Left colon (tissue), 2 donors: ENCODE measurements at regions not wholly inside any gene's neighbourhood (a gene's known extent, or its start where the extent isn't known, plus 50 kb on each side); places are given as distances from the start of the nearest gene placed in this dataset.
"Not testable (repeated sequence)": the region's sequence is repeated elsewhere in the genome, so short reads cannot be mapped to it uniquely, and the experiment has no call there.

Experiments used
- ATAC-seq: fragments of 200-7000 bp; cut with Tn5 transposase; one replicate; pipeline ENCODE4 v1.9.1; 2020; ENCODE audit warnings: mild to moderate bottlenecking, moderate library complexity
- DNase-seq, 2 donors: peaks; one replicate each; pipeline ENCODE4 v3.0.0-alpha.2; 2020
- intact Hi-C, 2 donors: fragments of 100-400 bp; cut with DNase I in 1 of 2; cut with micrococcal nuclease in 1 of 2; formaldehyde crosslinking; loops; one replicate each; pipeline versions ENCODE4 v1.11.2 to v1.14.0; 2022; cut with DNase I, micrococcal nuclease
- donor health status: DM: no; HTN: no; CAD: no.
- donor health status: DM: yes; HTN: yes; CAD: no.

DNA sequence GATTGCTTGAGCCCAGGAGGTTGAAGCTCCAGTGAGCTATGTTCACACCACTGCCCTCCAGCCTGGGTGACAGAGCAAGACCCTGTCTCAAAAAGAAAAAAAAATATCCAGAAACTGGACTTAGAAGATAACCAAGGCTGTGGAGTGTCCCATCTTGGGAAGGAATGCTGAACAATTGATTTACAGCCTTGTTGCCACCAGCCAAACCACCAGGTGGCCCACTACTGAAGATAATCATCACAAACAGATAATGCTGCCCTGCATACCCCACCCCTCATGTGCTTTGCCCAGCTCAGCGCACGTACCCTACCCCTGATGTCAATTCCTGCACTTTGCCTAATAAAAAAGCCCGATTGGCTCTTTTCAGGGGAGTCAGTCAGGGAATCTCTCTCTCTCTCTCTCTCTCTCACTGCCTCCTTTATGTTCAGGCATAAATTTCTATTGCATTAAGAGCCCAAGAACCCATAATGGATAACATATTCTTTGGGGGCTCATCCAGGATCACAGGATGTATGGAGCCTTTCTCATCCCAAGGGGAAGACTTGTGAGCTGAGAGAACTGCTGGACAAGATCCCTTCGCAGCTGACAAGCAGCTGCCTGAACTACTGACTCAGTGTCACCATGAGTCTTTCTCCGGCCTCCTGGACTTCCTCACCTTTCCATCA lies 166.4 kb downstream of the CD24 start:
- DNase-seq (no peak), ATAC-seq (no peak)
- intact Hi-C loops: no loop called here

DNA sequence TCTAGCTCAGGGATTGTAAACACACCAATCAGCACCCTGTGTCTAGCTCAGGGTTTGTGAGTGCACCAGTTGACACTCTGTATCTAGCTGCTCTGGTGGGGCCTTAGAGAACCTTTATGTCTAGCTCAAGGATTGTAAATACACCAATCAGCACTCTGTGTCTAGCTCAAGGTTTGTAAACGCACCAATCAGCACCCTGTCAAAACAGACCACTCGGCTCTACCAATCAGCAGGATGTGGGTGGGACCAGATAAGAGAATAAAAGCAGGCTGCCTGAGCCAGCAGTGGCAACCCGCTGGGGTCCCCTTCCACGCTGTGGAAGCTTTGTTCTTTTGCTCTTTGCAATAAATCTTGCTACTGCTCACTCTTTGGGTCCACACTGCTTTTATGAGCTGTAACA lies 168.3 kb downstream of the CD24 start:
- DNase-seq, intact Hi-C loops, ATAC-seq: not testable (repeated sequence)

- no peak for ATAC-seq
- intact Hi-C loops: no loop called here
- DNase-seq: no peak
These were observed 168.8 kb downstream of the CD24 start for GRCh38 chr6:106805771-106806170.

DNA sequence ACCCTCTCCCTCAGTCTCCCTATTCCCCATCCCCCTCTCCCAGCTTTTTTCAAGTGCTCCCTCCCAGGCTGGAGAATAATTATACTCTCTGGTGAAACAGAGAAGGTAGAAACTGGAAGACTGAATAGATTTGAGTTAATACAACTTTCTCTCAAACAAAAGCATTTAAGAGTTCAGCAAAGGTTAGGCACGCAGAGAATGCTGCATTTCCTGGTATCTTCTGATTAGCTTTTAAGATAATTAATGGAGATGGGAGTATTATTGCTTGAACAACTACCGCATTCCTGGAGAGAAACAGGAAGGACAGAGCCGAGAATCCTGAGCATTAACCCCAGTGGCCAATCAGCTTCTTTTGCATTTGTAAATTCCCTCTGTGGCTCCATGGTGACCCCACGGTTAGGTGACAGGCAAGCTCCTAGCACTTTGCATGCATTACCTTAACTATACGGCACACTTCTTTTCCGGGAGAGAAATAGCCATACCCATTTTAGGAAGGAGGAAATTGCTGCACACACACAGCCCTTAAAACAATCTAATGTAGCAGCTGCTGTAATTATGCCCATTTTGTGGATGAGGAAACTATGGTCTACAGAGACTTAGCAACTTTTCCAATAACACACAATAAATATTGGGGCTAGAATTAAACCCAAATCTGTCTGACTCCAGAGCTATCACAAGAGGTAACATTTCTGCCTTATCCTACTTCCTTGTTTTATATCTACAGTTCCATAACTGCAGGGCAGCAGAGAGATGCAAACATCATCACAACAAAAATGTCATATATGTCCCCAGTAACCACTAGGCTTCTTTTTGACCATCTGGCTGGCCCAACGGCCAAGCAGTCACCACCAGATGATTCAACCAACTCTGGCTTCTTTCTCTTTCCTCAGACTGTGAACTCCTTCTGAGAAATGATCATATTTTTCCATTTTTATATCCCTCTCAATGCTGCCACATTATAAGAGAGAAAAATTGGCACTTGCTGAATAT lies 169.9 kb downstream of the CD24 start:
- no peak for ATAC-seq
- intact Hi-C loops: no loop called here
- DNase-seq: no peak

- intact Hi-C loops: no loop called here
- peak; percentile 61 for ATAC-seq
- DNase-seq: no peak
These were observed 171.3 kb downstream of the CD24 start for GRCh38 chr6:106803188-106803587.

- intact Hi-C loops: no loop called here
- DNase-seq: no peak
- ATAC-seq: no peak
These were observed 172.4 kb downstream of the CD24 start for GRCh38 chr6:106802139-106802538.

DNA sequence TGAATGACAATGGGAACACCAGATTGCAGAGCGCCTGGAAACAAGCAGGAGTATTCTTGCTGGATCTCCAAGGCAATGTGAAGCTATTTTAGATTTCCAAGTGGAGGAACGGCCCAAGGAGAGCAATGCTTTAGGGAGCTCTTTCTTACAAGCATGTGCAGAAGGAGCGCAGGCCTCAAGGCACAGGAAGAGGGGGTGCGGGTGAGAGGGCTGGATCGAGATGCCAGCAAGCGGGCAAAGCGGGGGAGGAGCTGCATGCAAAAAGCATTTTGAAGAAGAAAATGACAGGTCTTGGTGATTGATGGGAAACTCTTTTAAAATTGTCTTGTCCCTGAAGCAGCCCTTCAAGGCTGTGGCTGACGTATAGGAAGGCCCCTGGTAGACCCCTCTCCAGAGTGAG lies 171.9 kb downstream of the QRSL1 start:
- intact Hi-C loops: no loop called here
- ATAC-seq: no peak
- no peak for DNase-seq

GRCh38 chr6:106800379-106800778 lies 171.0 kb downstream of the QRSL1 start:
- no peak for DNase-seq
- no peak for ATAC-seq
- intact Hi-C loops: no loop called here

DNA sequence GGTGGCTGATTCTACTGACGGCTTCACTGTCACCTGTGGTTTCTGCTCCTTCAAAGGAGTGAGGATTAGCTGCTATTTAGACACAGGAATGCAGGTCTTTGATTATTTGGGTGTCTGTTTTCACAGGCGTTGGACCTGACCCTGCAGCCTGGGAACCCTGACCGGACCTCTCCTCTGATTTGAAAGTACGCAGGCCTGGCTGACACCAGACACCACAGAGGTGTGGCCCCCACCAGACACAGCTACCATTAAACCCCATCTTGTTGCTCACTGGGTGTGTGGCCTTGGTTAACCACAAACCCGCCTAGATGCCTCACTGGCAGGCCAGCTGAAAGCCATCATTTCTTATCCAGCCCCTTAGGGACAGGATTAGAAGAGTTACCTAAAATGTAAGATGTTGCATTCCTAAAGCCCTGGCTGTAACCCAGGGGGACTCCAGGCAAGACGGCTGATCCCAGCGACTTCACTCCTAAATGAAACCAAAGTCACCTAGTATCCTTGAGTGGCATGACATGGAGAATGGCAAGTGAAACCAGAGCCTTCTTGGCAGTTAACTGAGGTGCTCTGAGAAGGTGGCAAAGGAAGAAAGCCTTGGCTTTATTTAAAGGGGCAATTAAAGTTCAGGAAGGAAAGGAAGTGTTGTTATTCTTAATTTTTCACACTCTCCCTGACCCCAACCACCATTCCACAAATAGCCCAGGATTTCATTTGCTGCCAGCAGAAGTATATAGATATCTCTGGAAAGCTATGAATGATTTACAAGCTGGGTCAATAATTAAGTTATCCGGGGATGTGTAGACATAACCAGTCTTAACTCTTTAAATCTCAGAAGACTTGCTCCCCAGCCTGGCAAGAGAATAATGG lies 169.9 kb downstream of the QRSL1 start:
- ATAC-seq: peak; percentile 88
- DNase-seq: no peak
- intact Hi-C loops: no loop called here

DNA sequence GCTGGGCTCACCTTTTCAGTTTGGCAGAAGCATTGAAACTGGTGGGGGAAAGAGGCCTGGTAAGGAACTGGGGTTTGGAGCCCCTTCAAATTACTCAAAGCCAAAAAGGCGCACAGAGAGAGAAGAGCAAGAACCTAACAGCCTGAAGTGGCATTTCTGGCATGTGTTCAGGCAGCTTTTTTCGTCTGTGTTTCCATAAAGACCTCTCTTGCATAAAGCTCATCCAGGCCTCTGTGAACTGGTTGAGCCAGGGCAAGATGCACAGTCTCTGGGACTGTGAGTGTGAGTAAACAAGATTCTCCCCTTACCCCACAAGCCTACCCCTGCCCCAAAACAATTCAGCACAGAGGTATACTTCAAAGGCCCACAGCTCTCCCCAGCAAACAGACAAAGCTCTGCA lies 167.8 kb downstream of the QRSL1 start:
- no peak for ATAC-seq
- no peak for DNase-seq
- intact Hi-C loops: no loop called here

DNA sequence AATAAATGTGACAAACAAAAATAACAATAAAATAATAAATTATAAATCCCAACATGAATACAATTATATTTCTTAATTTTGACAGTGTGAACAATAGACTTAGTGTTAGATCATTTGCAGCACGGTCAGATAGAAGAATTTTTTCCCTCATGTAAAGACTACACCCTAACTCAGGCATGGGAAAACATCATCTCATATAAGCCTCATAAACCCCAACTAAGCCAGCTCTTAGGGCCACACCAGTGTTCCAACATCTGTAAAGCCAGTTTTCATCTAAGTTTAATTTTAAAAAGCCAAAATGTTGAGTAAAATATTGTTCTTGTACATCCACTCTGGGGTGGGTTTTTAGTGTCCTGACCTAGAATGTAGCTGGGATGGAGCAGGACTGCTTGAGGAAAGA lies 167.4 kb downstream of the QRSL1 start:
- DNase-seq (no peak), ATAC-seq (no peak)
- intact Hi-C loops: no loop called here

DNA sequence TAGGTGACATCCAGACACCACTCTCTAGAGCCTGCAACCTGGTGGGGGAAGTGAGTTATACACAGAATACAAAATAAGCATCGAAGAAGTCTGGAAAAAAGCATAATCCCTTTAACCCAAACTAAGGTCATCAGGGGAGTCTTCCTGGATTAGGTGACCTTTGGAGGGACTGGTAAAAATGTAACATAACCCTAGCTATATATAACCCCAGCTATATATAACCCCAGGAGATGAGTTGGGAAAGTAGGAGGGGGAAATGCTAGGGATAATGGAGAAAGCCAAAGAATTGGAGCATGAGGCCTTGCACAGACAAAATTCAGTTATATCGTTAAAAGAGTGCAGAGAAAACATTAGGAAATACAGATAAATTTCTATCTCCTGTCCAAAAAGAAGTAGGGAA lies 164.8 kb downstream of the QRSL1 start:
- no peak for ATAC-seq
- DNase-seq: no peak

DNA sequence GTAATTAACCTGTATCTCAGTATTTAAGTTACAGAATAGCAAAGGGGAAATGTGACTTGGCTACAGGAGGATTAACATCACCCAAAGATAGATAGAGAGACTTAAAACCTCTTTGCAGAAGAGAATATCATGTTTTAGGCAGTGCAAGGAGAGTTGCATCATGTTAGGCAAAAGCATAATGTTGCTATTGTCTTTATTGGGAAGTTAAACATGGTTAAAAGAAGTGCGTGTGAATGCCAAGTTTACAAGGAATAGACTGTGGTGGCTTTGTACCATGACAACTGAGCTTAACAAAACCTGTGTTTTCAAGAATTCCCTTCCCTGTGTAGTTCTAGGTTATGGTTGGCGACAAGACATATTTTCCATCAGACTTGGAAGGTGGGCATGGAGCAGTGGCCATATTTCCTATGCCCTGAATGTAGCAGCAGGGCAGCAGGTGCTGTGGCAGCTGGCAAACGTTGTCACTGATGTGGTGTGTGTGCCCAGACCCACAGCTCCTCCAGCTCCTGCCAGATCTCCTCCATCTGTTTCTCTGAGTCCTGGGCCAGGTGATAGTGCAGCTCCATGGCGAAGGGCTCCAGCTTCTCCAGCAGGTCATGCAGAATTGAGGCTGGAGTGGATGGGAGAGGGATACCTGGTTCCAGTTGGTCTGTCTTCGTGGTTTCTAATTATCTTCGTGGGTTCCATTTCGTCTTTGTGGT lies 163.3 kb downstream of the QRSL1 start:
- no peak for ATAC-seq
- intact Hi-C loops: no loop called here
- DNase-seq: no peak

More for the DNA sequence above, 164.8 kb downstream of the QRSL1 start:
- intact Hi-C loops: no loop called here

- intact Hi-C loops: no loop called here
- DNase-seq (no peak), ATAC-seq (peak; percentile 44)
These were observed 161.6 kb downstream of the QRSL1 start for GRCh38 chr6:106790935-106791334.

DNA sequence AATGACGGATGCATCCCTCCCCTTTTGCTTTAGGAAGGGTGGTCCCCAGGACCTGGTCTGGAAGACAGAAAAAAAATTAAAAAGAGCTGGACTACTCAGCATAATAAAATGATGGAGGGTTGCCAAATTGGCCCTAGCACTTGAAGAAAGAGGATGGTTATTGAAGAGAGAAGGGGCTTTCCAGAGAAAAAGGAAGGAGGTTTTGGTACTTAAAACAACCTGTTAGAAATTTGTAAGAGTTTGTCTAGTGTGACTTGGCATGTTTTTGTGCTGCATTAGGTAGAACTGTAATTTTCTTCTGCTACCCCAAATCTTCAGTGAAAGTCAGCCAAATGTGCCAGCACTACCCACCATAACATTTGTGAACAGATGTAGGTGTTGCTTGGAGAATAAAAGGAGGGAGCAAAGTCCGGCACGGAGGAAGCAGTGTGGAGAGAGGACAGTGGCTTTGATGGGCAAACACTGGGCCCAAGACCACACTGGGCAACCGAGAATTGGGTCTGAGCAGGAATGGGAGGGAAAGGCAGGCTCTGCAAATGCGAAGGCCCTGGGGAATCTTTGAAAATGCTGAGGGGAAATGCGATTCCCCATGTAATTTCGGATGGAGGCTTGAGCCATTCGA lies 160.9 kb downstream of the QRSL1 start:
- intact Hi-C loops: no loop called here
- ATAC-seq: peak; percentile 65
- DNase-seq: no peak

GRCh38 chr6:106789428-106790148 lies 160.2 kb downstream of the QRSL1 start:
- intact Hi-C loops: no loop called here
- no peak for ATAC-seq

DNA sequence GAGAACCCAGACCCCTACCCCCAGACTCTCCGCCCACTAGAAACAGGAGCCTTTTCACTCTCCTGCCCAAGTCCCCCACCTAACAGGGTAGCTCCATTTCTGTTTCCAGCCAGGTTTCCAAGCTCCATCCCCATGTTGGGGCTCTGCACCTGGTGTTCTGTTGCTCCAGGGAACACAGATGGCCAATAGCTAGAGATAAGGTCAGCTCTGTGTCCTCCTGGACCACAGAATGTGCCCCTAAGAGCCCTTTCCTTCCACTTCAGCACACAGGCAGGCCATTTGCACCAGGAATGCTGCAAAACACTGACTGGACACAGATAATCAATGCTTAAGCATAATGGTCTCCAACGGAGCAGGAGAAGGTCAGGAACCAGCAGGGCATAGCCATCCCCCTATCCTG lies 159.4 kb downstream of the QRSL1 start:
- DNase-seq (no peak), ATAC-seq (no peak)
- intact Hi-C loops: no loop called here

More at GRCh38 chr6:106789428-106790148, 160.2 kb downstream of the QRSL1 start:
- no peak for DNase-seq
